ENCODE measurements at regions not wholly inside any gene's neighbourhood (a gene's known extent, or its start where the extent isn't known, plus 50 kb on each side); places are given as distances from the start of the nearest gene placed in this dataset.

DNA sequence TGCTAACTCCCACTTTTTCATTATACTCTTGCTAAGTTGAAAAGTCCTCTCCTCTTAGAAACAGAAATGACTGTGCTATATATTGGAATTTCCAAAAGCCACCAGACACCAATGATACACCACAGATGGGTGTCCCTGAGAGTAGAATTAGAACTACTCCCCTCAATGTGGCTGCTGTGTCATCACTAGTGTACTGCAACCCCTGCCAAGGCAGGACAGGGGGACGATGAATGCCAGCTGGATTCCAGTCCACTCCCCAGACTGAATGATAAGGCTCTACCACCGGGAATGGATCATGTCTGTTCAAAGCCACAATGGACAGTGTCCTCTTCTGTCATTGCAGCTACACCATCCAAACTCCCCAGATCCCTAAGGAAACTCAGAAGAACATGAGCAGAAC is 69.7 kb upstream of the EDNRB start:
- DNase-seq, result no peak

DNA sequence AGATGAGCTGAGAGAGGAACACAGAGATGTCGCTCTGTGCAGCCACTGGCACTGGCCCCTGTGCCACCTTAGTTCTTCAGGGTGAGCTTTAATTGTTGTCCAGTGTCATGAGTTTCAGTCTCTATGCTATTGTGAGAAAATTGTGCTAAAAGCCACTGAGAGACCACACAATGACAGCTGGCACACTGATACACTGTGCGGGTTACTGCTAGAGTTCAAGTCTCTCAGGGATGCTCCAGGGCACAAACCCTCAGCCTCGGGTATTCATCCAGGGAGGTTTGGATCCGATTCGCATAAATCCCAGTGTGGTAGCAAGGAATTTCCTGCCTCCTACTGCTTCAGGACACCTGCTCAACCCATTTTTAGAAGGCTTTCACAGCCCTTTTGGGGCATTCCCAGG is 68.1 kb upstream of the EDNRB start:
- DNase-seq, result no peak

- no peak for DNase-seq
These were observed 67.4 kb upstream of the EDNRB start for GRCh38 chr13:77985866-77986636.

GRCh38 chr13:77981281-77981881 is 62.8 kb upstream of the EDNRB start:
- DNase-seq, result no peak

DNA sequence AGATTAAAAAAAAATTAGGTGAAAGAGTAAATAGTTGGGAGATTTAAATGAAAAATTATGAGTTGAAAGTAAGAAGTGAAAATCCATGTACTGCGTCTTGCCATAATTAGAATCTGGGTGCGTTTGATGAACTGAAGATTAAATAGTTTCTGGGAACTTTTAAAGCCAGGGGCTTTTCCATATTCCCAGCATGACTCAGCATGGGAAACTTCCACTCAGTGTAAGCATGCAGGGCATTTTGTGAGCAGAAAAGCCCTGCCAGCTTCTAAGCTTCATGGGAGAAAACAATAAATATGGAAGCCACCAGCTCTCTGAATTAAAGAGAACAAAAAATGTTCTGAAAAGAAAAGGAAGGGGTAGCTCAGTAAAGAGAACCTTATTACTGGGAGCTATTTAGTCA is 62.0 kb upstream of the EDNRB start:
- DNase-seq, result no peak

DNA sequence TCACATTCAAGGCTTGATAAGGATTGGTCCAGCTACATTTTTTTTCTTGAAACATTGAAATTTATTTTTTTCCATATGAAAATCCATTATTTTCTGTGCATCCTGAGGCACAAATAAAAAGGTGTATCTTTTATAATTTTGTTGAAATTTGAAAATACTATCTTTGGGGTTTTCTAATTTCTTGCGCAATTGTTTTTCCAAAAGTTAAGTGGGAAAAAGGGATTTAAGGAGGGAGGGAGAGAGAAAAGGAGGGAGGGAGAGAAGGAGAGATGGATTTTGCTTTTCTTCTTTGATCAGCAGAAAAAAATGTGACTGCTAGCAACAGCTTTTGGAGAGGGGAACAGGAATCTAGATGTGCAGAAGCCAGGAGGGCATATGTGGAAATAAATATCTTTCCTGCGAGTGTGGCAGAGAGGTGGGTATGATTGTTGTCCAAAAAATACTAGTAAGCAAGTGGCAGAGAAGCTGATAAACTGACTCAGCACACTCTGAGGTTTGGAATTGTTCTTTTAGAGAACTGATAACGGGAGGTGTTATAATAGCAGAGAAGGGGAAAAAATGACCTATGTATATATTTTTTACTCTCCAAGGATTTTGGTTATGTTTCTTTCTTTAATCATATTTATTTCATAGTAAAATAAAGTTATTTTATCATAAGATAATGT is 61.2 kb upstream of the EDNRB start:
- DNase-seq, result no peak

DNA sequence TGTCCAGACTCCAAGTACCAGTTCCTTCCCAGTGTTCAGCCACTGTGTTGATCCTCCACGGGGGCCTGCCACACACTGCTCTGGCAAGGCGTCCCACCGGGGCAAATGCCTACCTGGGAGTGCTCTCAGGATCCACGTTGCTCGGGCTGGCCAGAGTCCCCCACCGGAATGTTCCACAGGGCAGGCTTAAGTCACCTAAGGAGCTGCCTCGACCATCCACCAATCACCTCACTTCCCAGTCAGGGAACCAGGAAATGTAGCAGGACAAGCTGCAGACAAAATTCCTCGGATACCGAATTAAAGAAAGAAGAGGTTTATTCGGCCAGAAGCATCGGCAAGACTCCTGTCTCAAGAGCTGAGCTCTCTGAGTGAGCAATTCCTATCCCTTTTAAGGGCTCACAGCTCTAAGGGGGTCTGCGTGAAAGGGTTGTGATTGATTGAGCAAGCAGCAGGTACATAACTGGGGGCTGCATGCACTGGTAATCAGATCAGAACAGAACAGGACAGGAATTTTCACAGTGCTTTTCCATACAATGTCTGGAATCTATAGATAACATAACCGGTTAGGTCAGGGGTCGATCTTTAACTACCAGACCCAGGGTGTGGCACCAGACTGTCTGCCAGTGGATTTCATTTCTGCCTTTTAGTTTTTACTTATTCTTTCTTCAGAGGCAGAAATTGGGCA is 56.9 kb upstream of the EDNRB start:
- DNase-seq, result no peak

GRCh38 chr13:77969299-77969698 is 50.7 kb upstream of the EDNRB start:
- DNase-seq, result no peak
